ENCODE measurements at regions not wholly inside any gene's neighbourhood (a gene's known extent, or its start where the extent isn't known, plus 50 kb on each side); places are given as distances from the start of the nearest gene placed in this dataset.

GRCh38 chr7:97430006-97430405 is 301.9 kb upstream of the TAC1 start (continued):
- TF ChIP-seq, protein P1, sequence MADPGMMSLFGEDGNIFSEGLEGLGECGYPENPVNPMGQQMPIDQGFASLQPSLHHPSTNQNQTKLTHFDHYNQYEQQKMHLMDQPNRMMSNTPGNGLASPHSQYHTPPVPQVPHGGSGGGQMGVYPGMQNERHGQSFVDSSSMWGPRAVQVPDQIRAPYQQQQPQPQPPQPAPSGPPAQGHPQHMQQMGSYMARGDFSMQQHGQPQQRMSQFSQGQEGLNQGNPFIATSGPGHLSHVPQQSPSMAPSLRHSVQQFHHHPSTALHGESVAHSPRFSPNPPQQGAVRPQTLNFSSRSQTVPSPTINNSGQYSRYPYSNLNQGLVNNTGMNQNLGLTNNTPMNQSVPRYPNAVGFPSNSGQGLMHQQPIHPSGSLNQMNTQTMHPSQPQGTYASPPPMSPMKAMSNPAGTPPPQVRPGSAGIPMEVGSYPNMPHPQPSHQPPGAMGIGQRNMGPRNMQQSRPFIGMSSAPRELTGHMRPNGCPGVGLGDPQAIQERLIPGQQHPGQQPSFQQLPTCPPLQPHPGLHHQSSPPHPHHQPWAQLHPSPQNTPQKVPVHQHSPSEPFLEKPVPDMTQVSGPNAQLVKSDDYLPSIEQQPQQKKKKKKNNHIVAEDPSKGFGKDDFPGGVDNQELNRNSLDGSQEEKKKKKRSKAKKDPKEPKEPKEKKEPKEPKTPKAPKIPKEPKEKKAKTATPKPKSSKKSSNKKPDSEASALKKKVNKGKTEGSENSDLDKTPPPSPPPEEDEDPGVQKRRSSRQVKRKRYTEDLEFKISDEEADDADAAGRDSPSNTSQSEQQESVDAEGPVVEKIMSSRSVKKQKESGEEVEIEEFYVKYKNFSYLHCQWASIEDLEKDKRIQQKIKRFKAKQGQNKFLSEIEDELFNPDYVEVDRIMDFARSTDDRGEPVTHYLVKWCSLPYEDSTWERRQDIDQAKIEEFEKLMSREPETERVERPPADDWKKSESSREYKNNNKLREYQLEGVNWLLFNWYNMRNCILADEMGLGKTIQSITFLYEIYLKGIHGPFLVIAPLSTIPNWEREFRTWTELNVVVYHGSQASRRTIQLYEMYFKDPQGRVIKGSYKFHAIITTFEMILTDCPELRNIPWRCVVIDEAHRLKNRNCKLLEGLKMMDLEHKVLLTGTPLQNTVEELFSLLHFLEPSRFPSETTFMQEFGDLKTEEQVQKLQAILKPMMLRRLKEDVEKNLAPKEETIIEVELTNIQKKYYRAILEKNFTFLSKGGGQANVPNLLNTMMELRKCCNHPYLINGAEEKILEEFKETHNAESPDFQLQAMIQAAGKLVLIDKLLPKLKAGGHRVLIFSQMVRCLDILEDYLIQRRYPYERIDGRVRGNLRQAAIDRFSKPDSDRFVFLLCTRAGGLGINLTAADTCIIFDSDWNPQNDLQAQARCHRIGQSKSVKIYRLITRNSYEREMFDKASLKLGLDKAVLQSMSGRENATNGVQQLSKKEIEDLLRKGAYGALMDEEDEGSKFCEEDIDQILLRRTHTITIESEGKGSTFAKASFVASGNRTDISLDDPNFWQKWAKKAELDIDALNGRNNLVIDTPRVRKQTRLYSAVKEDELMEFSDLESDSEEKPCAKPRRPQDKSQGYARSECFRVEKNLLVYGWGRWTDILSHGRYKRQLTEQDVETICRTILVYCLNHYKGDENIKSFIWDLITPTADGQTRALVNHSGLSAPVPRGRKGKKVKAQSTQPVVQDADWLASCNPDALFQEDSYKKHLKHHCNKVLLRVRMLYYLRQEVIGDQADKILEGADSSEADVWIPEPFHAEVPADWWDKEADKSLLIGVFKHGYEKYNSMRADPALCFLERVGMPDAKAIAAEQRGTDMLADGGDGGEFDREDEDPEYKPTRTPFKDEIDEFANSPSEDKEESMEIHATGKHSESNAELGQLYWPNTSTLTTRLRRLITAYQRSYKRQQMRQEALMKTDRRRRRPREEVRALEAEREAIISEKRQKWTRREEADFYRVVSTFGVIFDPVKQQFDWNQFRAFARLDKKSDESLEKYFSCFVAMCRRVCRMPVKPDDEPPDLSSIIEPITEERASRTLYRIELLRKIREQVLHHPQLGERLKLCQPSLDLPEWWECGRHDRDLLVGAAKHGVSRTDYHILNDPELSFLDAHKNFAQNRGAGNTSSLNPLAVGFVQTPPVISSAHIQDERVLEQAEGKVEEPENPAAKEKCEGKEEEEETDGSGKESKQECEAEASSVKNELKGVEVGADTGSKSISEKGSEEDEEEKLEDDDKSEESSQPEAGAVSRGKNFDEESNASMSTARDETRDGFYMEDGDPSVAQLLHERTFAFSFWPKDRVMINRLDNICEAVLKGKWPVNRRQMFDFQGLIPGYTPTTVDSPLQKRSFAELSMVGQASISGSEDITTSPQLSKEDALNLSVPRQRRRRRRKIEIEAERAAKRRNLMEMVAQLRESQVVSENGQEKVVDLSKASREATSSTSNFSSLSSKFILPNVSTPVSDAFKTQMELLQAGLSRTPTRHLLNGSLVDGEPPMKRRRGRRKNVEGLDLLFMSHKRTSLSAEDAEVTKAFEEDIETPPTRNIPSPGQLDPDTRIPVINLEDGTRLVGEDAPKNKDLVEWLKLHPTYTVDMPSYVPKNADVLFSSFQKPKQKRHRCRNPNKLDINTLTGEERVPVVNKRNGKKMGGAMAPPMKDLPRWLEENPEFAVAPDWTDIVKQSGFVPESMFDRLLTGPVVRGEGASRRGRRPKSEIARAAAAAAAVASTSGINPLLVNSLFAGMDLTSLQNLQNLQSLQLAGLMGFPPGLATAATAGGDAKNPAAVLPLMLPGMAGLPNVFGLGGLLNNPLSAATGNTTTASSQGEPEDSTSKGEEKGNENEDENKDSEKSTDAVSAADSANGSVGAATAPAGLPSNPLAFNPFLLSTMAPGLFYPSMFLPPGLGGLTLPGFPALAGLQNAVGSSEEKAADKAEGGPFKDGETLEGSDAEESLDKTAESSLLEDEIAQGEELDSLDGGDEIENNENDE (IDR thresholded peaks at IDR 0.05; ENCODE audit: insufficient replicate concordance, low read length), result no peak
- no peak for TF ChIP-seq POU5F1 (IDR thresholded peaks at IDR 0.05; ENCODE audit: low read depth, low read length)
- TF ChIP-seq SIN3A (conservative IDR thresholded peaks at IDR 0.05 in 1 of 2, IDR thresholded peaks at IDR 0.05 in 1 of 2; ENCODE audit: low read depth in 1 of 2, low read length in 2 of 2), result no peak
- TF ChIP-seq HDAC2 (IDR thresholded peaks at IDR 0.05; ENCODE audit: borderline replicate concordance in 1 of 2, low read depth in 2 of 2, low read length in 2 of 2), result no peak
- no peak for TF ChIP-seq TEAD4 (IDR thresholded peaks at IDR 0.05; ENCODE audit: low read depth, low read length)
- TF ChIP-seq FOSL1 (IDR thresholded peaks at IDR 0.05; ENCODE audit: insufficient read depth, low read depth, low read length), result no peak
- no peak for TF ChIP-seq CHD1 (IDR thresholded peaks at IDR 0.05; ENCODE audit: low read depth, low read length)
- no peak for TF ChIP-seq NRF1 (IDR thresholded peaks at IDR 0.05; ENCODE audit: low read depth, low read length)
